ENCODE measurements at regions not wholly inside any gene's neighbourhood (a gene's known extent, or its start where the extent isn't known, plus 50 kb on each side); places are given as distances from the start of the nearest gene placed in this dataset.

- no peak for DNase-seq
These were observed 62.9 kb upstream of the SIM2 start for GRCh38 chr21:36636016-36636415.

GRCh38 chr21:36636439-36636838, 62.5 kb upstream of the SIM2 start:
- DNase-seq, result no peak

GRCh38 chr21:36639769-36640168, 59.1 kb upstream of the SIM2 start:
- no peak for DNase-seq

- DNase-seq, result no peak
These were observed 58.7 kb upstream of the SIM2 start for GRCh38 chr21:36640174-36640720.

- no peak for DNase-seq
These were observed 58.1 kb upstream of the SIM2 start for GRCh38 chr21:36640721-36641244.

- no peak for DNase-seq
These were observed 57.6 kb upstream of the SIM2 start for GRCh38 chr21:36641346-36641745.

- no peak for DNase-seq
These were observed 57.0 kb upstream of the SIM2 start for GRCh38 chr21:36641886-36642285.

GRCh38 chr21:36642777-36643176, 56.1 kb upstream of the SIM2 start:
- no peak for DNase-seq

GRCh38 chr21:36643374-36644250, 55.3 kb upstream of the SIM2 start:
- no peak for DNase-seq

GRCh38 chr21:36646011-36646410, 52.9 kb upstream of the SIM2 start:
- no peak for DNase-seq

GRCh38 chr21:36646645-36647044, 52.3 kb upstream of the SIM2 start:
- DNase-seq, result no peak

- no peak for DNase-seq
These were observed 51.4 kb upstream of the SIM2 start for GRCh38 chr21:36647279-36648093.
